ENCODE measurements at regions not wholly inside any gene's neighbourhood (a gene's known extent, or its start where the extent isn't known, plus 50 kb on each side); places are given as distances from the start of the nearest gene placed in this dataset.

DNA sequence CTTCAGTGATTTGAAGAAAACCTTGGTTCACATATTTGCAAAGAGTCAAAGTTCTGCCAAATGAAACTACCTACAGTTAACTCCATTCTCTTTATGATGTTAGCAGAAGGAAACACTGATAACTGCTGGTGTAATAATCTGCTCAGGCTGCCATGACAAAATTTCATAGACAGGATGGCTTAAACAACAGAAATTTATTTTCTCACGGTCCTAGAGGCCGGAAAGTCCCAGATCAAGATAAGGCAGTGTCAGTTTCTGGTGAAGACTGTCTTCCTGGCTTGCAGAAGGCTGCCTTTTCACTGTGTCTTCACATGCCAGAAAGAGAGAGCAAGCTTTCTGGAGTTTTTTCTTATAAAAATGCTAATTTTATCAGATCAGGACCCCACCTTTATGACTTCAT lies 102.4 kb upstream of the PARP8 start:
- Mint-ChIP-seq H3K27me3 (ENCODE audit: low read depth, poor library complexity) (no peaks in the 10 kb centered on the region), H3K36me3 (ENCODE audit: low read depth) (no peaks in the 10 kb centered on the region), H3K27ac (no peak overlapping the region), H3K4me3 (no peak overlapping the region), H3K4me1 (no peaks in the 10 kb centered on the region), H3K9me3 (peaks cover 8% of the 10 kb centered on the region)
- DNase-seq = no peak
- TF ChIP-seq, protein P1, sequence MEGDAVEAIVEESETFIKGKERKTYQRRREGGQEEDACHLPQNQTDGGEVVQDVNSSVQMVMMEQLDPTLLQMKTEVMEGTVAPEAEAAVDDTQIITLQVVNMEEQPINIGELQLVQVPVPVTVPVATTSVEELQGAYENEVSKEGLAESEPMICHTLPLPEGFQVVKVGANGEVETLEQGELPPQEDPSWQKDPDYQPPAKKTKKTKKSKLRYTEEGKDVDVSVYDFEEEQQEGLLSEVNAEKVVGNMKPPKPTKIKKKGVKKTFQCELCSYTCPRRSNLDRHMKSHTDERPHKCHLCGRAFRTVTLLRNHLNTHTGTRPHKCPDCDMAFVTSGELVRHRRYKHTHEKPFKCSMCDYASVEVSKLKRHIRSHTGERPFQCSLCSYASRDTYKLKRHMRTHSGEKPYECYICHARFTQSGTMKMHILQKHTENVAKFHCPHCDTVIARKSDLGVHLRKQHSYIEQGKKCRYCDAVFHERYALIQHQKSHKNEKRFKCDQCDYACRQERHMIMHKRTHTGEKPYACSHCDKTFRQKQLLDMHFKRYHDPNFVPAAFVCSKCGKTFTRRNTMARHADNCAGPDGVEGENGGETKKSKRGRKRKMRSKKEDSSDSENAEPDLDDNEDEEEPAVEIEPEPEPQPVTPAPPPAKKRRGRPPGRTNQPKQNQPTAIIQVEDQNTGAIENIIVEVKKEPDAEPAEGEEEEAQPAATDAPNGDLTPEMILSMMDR (IDR thresholded peaks at IDR 0.05) = no peak

DNA sequence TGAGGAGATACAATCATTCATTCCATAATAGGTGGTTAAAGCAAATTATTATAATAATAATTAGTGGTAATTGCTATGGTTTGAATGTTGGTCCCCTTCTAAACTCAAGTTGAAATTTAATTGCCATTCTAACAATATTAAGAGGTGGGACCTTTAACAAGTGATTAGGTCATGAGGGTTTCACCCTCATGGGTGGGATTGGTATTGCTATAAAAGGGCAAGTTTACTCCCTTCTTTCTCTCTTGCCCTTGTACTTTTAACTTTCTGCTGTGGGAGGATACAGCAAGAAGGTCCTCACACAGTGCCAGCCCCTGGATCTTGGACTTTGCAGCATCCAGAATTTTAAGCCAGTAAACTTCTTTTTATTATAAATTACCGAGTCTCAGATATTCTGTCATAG lies 101.9 kb upstream of the PARP8 start:
- no peaks in the 10 kb centered on the region for H3K27me3 Mint-ChIP-seq (ENCODE audit: low read depth, poor library complexity)

DNA sequence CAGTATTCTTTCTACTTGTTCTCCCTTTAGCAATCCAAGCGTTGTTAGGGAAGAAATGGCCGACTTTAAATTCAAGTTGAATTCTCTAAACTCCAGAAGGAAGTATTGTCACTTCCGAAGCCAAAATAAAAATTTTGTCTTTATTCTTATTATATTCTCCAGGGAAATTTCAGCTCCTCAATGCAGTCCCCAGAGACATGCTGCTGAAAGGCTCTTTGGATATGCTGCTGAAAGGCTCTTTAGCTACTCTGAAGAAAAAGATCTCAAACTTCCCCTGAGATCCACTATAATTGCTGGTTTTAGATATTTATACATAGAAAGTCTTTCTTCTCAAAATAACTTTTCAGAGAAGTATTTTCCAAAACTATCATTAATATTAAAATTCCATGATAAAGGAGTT lies 92.3 kb upstream of the PARP8 start:
- no peaks in the 10 kb centered on the region for H3K36me3 Mint-ChIP-seq (ENCODE audit: low read depth)
- no peaks in the 10 kb centered on the region for H3K9me3 Mint-ChIP-seq
- TF ChIP-seq, protein P1 (IDR thresholded peaks at IDR 0.05) = no peak
- H3K27ac Mint-ChIP-seq = no peak overlapping the region
- peaks cover 26% of the 10 kb centered on the region for H3K4me1 Mint-ChIP-seq
- no peak for DNase-seq
- H3K4me3 Mint-ChIP-seq = no peak overlapping the region
- H3K27me3 Mint-ChIP-seq (ENCODE audit: low read depth, poor library complexity) = no peaks in the 10 kb centered on the region

More for the DNA sequence above, 101.9 kb upstream of the PARP8 start:
- DNase-seq = no peak
- H3K4me1 Mint-ChIP-seq = no peaks in the 10 kb centered on the region
- no peaks in the 10 kb centered on the region for H3K36me3 Mint-ChIP-seq (ENCODE audit: low read depth)
- TF ChIP-seq, protein P1 (IDR thresholded peaks at IDR 0.05) = no peak
- peaks cover 8% of the 10 kb centered on the region for H3K9me3 Mint-ChIP-seq
- H3K27ac Mint-ChIP-seq = no peak overlapping the region
- H3K4me3 Mint-ChIP-seq = no peak overlapping the region

DNA sequence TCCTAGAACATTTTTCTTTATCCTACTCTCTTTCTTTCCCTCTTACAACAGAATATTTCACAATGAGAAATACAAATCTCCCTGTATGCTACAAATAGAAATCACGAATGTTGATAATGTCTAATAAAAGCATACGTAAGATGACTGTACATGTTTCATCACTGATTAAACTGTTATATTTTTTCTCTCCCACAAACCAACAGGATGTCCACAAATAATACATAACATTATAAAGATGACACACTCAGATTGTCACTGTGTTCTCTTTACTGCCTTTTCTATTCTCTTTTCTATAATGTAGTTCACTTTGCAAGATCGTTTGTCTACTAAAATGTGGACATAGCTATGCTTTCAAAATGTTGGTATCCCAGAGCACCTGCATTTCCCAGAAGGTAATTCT lies 90.7 kb upstream of the PARP8 start:
- Mint-ChIP-seq H3K36me3 (ENCODE audit: low read depth) (no peaks in the 10 kb centered on the region), H3K4me3 (no peak overlapping the region), H3K27me3 (ENCODE audit: low read depth, poor library complexity) (no peaks in the 10 kb centered on the region), H3K27ac (no peak overlapping the region), H3K4me1 (peaks cover 26% of the 10 kb centered on the region), H3K9me3 (no peaks in the 10 kb centered on the region)
- TF ChIP-seq, protein P1 (IDR thresholded peaks at IDR 0.05) = no peak
- DNase-seq = no peak

DNA sequence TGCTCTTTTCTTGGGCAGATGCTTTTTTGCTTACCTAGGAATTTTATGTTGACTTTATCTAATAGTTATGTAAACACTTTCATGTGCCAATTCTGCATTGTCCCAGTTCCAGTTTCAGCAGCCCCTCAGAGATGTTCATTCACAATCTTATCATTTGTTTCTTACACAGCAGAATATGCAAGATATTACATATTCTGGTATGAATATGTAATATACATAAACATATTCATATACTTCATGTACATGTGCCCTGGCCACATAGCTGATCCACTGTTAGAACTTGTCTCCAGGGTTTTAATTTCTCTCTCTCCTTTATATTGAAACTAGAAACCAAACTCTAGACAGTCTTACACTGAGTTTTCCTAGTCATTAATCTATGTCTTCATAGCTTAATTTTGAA lies 90.2 kb upstream of the PARP8 start:
- TF ChIP-seq, protein P1 (IDR thresholded peaks at IDR 0.05) = no peak
- no peak overlapping the region for H3K4me3 Mint-ChIP-seq
- H3K27me3 Mint-ChIP-seq (ENCODE audit: low read depth, poor library complexity) = no peaks in the 10 kb centered on the region

DNA sequence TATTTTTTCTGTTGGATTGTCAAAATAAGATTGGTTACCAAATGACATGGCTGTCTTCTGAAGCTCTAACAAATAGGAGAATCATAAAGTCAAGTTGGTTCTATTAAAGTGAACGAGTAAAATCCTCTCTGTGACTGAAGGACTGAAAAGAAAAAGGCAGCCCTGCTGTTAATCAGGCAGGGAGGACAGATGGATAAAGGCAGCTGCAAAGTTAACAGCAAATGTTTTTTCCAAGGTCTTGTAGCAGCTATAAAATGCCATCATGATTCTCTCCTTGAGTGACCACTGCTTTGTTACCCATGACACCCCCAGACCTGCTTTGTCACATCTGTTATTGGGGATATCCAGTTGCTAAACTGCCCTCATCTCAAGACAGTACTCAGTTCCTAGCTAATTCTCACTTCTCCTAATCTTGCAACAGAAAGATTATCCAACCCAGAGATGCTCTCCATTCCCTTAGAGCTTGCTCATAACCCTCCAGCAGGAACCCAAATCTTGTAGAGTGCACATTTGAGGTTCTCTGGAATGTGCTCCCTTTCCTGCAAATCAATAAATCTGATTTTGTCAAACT lies 89.7 kb upstream of the PARP8 start:
- Mint-ChIP-seq H3K36me3 (ENCODE audit: low read depth) (no peaks in the 10 kb centered on the region), H3K27ac (peak overlapping the region; percentile 55), H3K4me3 (no peak overlapping the region), H3K9me3 (no peaks in the 10 kb centered on the region), H3K4me1 (peaks cover 26% of the 10 kb centered on the region), H3K27me3 (ENCODE audit: low read depth, poor library complexity) (no peaks in the 10 kb centered on the region)
- DNase-seq = no peak
- TF ChIP-seq, protein P1 (IDR thresholded peaks at IDR 0.05) = no peak

More for the DNA sequence above, 90.2 kb upstream of the PARP8 start:
- peak overlapping the region; percentile 55 for H3K27ac Mint-ChIP-seq
- no peak for DNase-seq
- no peaks in the 10 kb centered on the region for H3K9me3 Mint-ChIP-seq
- H3K4me1 Mint-ChIP-seq = peaks cover 26% of the 10 kb centered on the region
- H3K36me3 Mint-ChIP-seq (ENCODE audit: low read depth) = no peaks in the 10 kb centered on the region
